ENCODE measurements at regions not wholly inside any gene's neighbourhood (a gene's known extent, or its start where the extent isn't known, plus 50 kb on each side); places are given as distances from the start of the nearest gene placed in this dataset.

GRCh38 chr10:129033790-129034272 is 433.2 kb upstream of the MGMT start:
- no peak for DNase-seq (ENCODE audit: low read depth in 4 of 4, low spot score in 2 of 4)

GRCh38 chr10:129035052-129035827 is 431.8 kb upstream of the MGMT start:
- no peak for DNase-seq (ENCODE audit: low read depth in 4 of 4, low spot score in 2 of 4)

GRCh38 chr10:129038522-129038921 is 428.5 kb upstream of the MGMT start:
- DNase-seq (ENCODE audit: low read depth in 4 of 4, low spot score in 2 of 4): no peak

GRCh38 chr10:129039406-129040370 is 427.4 kb upstream of the MGMT start:
- no peak for DNase-seq (ENCODE audit: low read depth in 4 of 4, low spot score in 2 of 4)

GRCh38 chr10:129040377-129040776 is 426.7 kb upstream of the MGMT start:
- no peak for DNase-seq (ENCODE audit: low read depth in 4 of 4, low spot score in 2 of 4)

GRCh38 chr10:129041916-129042315 is 425.1 kb upstream of the MGMT start:
- no peak for DNase-seq (ENCODE audit: low read depth in 4 of 4, low spot score in 2 of 4)

GRCh38 chr10:129042776-129043595 is 424.1 kb upstream of the MGMT start:
- DNase-seq (ENCODE audit: low read depth in 4 of 4, low spot score in 2 of 4): no peak

GRCh38 chr10:129043691-129044090 is 423.4 kb upstream of the MGMT start:
- no peak for DNase-seq (ENCODE audit: low read depth in 4 of 4, low spot score in 2 of 4)

GRCh38 chr10:129045599-129045998 is 421.4 kb upstream of the MGMT start:
- DNase-seq (ENCODE audit: low read depth in 4 of 4, low spot score in 2 of 4): no peak

GRCh38 chr10:129046065-129046681 is 420.9 kb upstream of the MGMT start:
- DNase-seq (ENCODE audit: low read depth in 4 of 4, low spot score in 2 of 4): no peak

GRCh38 chr10:129046962-129047361 is 420.1 kb upstream of the MGMT start:
- no peak for DNase-seq (ENCODE audit: low read depth in 4 of 4, low spot score in 2 of 4)

- no peak for DNase-seq (ENCODE audit: low read depth in 4 of 4, low spot score in 2 of 4)
These were observed 419.4 kb upstream of the MGMT start for GRCh38 chr10:129047600-129047999.

GRCh38 chr10:129048513-129048912 is 418.5 kb upstream of the MGMT start:
- DNase-seq (ENCODE audit: low read depth in 4 of 4, low spot score in 2 of 4): no peak

- no peak for DNase-seq (ENCODE audit: low read depth in 4 of 4, low spot score in 2 of 4)
These were observed 417.5 kb upstream of the MGMT start for GRCh38 chr10:129049501-129049900.

GRCh38 chr10:129055225-129055624 is 411.8 kb upstream of the MGMT start:
- no peak for DNase-seq (ENCODE audit: low read depth in 4 of 4, low spot score in 2 of 4)

GRCh38 chr10:129055986-129056385 is 411.1 kb upstream of the MGMT start:
- DNase-seq (ENCODE audit: low read depth in 4 of 4, low spot score in 2 of 4): peak in 2 of 4 donors; percentile 37 to 49

- DNase-seq (ENCODE audit: low read depth in 4 of 4, low spot score in 2 of 4): no peak
These were observed 410.0 kb upstream of the MGMT start for GRCh38 chr10:129056734-129057689.

- DNase-seq (ENCODE audit: low read depth in 4 of 4, low spot score in 2 of 4): no peak
These were observed 409.0 kb upstream of the MGMT start for GRCh38 chr10:129057856-129058663.
